Omental fat pad (tissue), 3 donors: ENCODE measurements at regions not wholly inside any gene's neighbourhood (a gene's known extent, or its start where the extent isn't known, plus 50 kb on each side); places are given as distances from the start of the nearest gene placed in this dataset.

ENCODE experiments used
- ATAC-seq: fragments of 150-250 bp; one replicate; pipeline ENCODE4 v1.9.1; 2016; ENCODE audit warnings: mild to moderate bottlenecking, moderate library complexity; ENCODE audit not compliant: low FRiP score
- DNase-seq: peaks from one replicate; pipeline ENCODE4 v3.0.0-alpha.2; 2019; ENCODE audit warnings: low spot score
- CTCF ChIP-seq, 3 donors: fragments of 450-650 bp; IDR thresholded peaks; one replicate each; pipeline ENCODE4 v1.5.1; 2016 to 2017; ENCODE audit warnings: antibody characterized with exemption in 3 of 3, mild to moderate bottlenecking in 3 of 3, moderate library complexity in 2 of 3

- DNase-seq (no peak), ATAC-seq (no peak)
- TF ChIP-seq CTCF (IDR thresholded peaks at IDR 0.05), result no peak
Observed at GRCh38 chr18:41617647-41618046, 337.4 kb upstream of the PIK3C3 start.

GRCh38 chr18:41613003-41613609, 341.9 kb upstream of the PIK3C3 start:
- ATAC-seq (no peak), DNase-seq (no peak)
- TF ChIP-seq CTCF (IDR thresholded peaks at IDR 0.05), result no peak

- DNase-seq, result no peak
- TF ChIP-seq CTCF (IDR thresholded peaks at IDR 0.05), result no peak
- ATAC-seq, result no peak
Observed at GRCh38 chr18:41604964-41605363, 350.1 kb upstream of the PIK3C3 start.

- no peak for ATAC-seq
- no peak for DNase-seq
- TF ChIP-seq CTCF (IDR thresholded peaks at IDR 0.05), result no peak
Observed at GRCh38 chr18:41602034-41602433, 353.0 kb upstream of the PIK3C3 start.

GRCh38 chr18:41600693-41601391, 354.2 kb upstream of the PIK3C3 start:
- ATAC-seq, result no peak
- DNase-seq, result no peak
- no peak for TF ChIP-seq CTCF (IDR thresholded peaks at IDR 0.05)

- no peak for ATAC-seq
- no peak for TF ChIP-seq CTCF (IDR thresholded peaks at IDR 0.05)
- DNase-seq, result no peak
Observed at GRCh38 chr18:41599466-41599865, 355.6 kb upstream of the PIK3C3 start.

- TF ChIP-seq CTCF (IDR thresholded peaks at IDR 0.05), result no peak
Observed at GRCh38 chr18:41594582-41594981, 360.5 kb upstream of the PIK3C3 start.

More at GRCh38 chr18:41594582-41594981, 360.5 kb upstream of the PIK3C3 start:
- DNase-seq, result no peak
- ATAC-seq, result no peak
